K562 (cell line): ENCODE measurements at regions not wholly inside any gene's neighbourhood (a gene's known extent, or its start where the extent isn't known, plus 50 kb on each side); places are given as distances from the start of the nearest gene placed in this dataset.

Source experiments
- ATAC-seq: fragments of 200-7000 bp; cut with Tn5 transposase; 3 replicates; pipeline ENCODE4 v1.9.1; 2020; ENCODE audit warnings: moderate library complexity
- BruUV-seq: library from RNA; stranded (reverse); fragments of 400-500 nt; replicated peaks from 2 replicates; lab custom pipeline; 2021; lab: Mats Ljungman, UMichigan
- CTCF ChIA-PET: fragments of 300-600 bp; formaldehyde crosslinking; extraction: SDS; loops from one replicate; lab custom pipeline; 2021; ENCODE audit warnings: low intra/inter-chr PET ratio; lab: Yijun Ruan, JAX
- POLR2A ChIA-PET: fragments of 300-600, 350-650 bp; sonication (Branson Sonifier 250); formaldehyde crosslinking; extraction: SDS; loops from one replicate; lab custom pipeline; 2021; ENCODE audit warnings: antibody characterized with exemption, inconsistent platforms; lab: Yijun Ruan, JAX
- DNase-seq, 4 experiments: peaks; one replicate each; pipeline versions ENCODE4 v3.0.0 to v3.0.0-alpha.2; 2011 to 2018; ENCODE audit warnings: low spot score in 3 of 4, mixed read lengths in 3 of 4; ENCODE audit errors: extremely low read depth in 1 of 4
- FAIRE-seq: peaks from 2 replicates; lab custom pipeline; 2011; peaks lifted over from hg19 to GRCh38; lab: Jason Lieb, UNC
- H2AFZ ChIP-seq: 2 replicates; pipeline ENCODE4 v1.6.0; 2011; ENCODE audit warnings: low read depth, low read length, control low read depth, inconsistent platforms
- H3K27ac ChIP-seq: fragments of 200-600 bp; 3 replicates; pipeline ENCODE4 v1.8.0; 2011; ENCODE audit warnings: low read depth, mild to moderate bottlenecking, control low read depth, inconsistent platforms, low read length, moderate library complexity, mixed read lengths; ENCODE audit errors: extremely low read depth
- H3K27me3 ChIP-seq, 2 experiments: fragments of 300-600 bp in 1 of 2; 2 replicates in 1 of 2; 3 replicates in 1 of 2; pipeline versions ENCODE4 v1.6.0 to v1.8.0; 2011; ENCODE audit warnings: inconsistent platforms in 2 of 2, low read length in 2 of 2, mild to moderate bottlenecking in 1 of 2, mixed read lengths in 1 of 2, moderate library complexity in 1 of 2; ENCODE audit not compliant: control insufficient read depth in 2 of 2, insufficient read depth in 2 of 2
- H3K36me3 ChIP-seq: fragments of 300-600 bp; 3 replicates; pipeline ENCODE4 v1.8.0; 2011; ENCODE audit warnings: mild to moderate bottlenecking, low read length, inconsistent platforms; ENCODE audit not compliant: control insufficient read depth, insufficient read depth
- H3K4me1 ChIP-seq, 2 experiments: fragments of 200-600 bp in 1 of 2; replicated peaks in 1 of 2; 2 replicates in 1 of 2; 3 replicates in 1 of 2; pipeline versions ENCODE4 v1.5.1 to v1.8.0; 2011; ENCODE audit warnings: inconsistent platforms in 2 of 2, low read length in 2 of 2, mild to moderate bottlenecking in 1 of 2, mixed read lengths in 1 of 2, moderate library complexity in 1 of 2; ENCODE audit not compliant: control insufficient read depth in 2 of 2, insufficient read depth in 2 of 2
- H3K4me2 ChIP-seq: 2 replicates; pipeline ENCODE4 v1.6.1; 2011; ENCODE audit warnings: low read length, control low read depth, inconsistent platforms, mixed read lengths; ENCODE audit not compliant: insufficient read depth
- H3K4me3 ChIP-seq: fragments of 200-600 bp; sonication (generic), shearing (Covaris generic); 2 replicates; pipeline ENCODE4 v1.5.1; 2016; ENCODE audit warnings: control low read depth, inconsistent platforms
- H3K79me2 ChIP-seq: fragments of 200-600 bp; 3 replicates; pipeline ENCODE4 v1.8.0; 2011; ENCODE audit warnings: low read length, inconsistent platforms; ENCODE audit not compliant: control insufficient read depth, insufficient read depth
- H3K9ac ChIP-seq, 2 experiments: 2 replicates each; pipeline versions ENCODE4 v1.6.0 to v1.6.1; 2011; ENCODE audit warnings: low read depth in 2 of 2, low read length in 2 of 2, control low read depth in 1 of 2, inconsistent platforms in 1 of 2, mild to moderate bottlenecking in 1 of 2, mixed read lengths in 1 of 2; ENCODE audit not compliant: insufficient read depth in 1 of 2
- H3K9me1 ChIP-seq: one replicate; pipeline ENCODE4 v1.6.0; 2011; ENCODE audit warnings: inconsistent platforms, mild to moderate bottlenecking, low read length, moderate library complexity; ENCODE audit not compliant: control insufficient read depth, insufficient read depth
- H3K9me3 ChIP-seq: replicated peaks from 2 replicates; pipeline ENCODE4 v1.5.1; 2011; ENCODE audit warnings: low read depth, low read length, inconsistent platforms; ENCODE audit not compliant: control insufficient read depth, insufficient read depth
- H4K20me1 ChIP-seq: replicated peaks from 2 replicates; pipeline ENCODE4 v1.6.1; 2011; ENCODE audit warnings: low read length, inconsistent platforms, mixed read lengths; ENCODE audit not compliant: control insufficient read depth, insufficient read depth
- DMBX1 ChIP-seq: fragments of 250-450 bp; sonication (Bioruptor Pico); IDR thresholded peaks from 2 replicates; pipeline ENCODE4 v1.8.0; 2022; ENCODE audit warnings: inconsistent platforms, mild to moderate bottlenecking, moderate library complexity, borderline replicate concordance
- FOXM1 ChIP-seq, 2 experiments: fragments of 450-650 bp in 1 of 2; sonication (generic) in 1 of 2; formaldehyde crosslinking in 1 of 2; IDR thresholded peaks; 2 replicates each; pipeline versions ENCODE4 v1.6.1 to v1.9.0; 2017 to 2022; ENCODE audit warnings: low read depth in 2 of 2, mild to moderate bottlenecking in 2 of 2, missing genetic modification reagents in 1 of 2, moderate library complexity in 1 of 2
- HDGF ChIP-seq: fragments of 450-650 bp; IDR thresholded peaks from 2 replicates; pipeline ENCODE4 v1.6.1; 2016
- KLF16 ChIP-seq: IDR thresholded peaks from 2 replicates; pipeline ENCODE4 v1.6.1; 2016; ENCODE audit warnings: antibody characterized with exemption
- MAZ ChIP-seq, 2 experiments: fragments of 450-650 bp in 1 of 2; sonication (generic) in 1 of 2; formaldehyde crosslinking; IDR thresholded peaks in 1 of 2; conservative IDR thresholded peaks in 1 of 2; 2 replicates each; pipeline versions ENCODE4 v1.4.0 to v1.5.0; 2020; ENCODE audit warnings: mild to moderate bottlenecking in 1 of 2, missing genetic modification reagents in 1 of 2
- MED1 ChIP-seq: sonication (generic); formaldehyde crosslinking; IDR thresholded peaks from 2 replicates; pipeline ENCODE4 v1.8.1; 2023; ENCODE audit warnings: missing genetic modification reagents, borderline replicate concordance
- TAF15 ChIP-seq: fragments of 200-400 bp; formaldehyde crosslinking; IDR thresholded peaks from 2 replicates; pipeline ENCODE4 v1.6.1; 2017; ENCODE audit warnings: mild to moderate bottlenecking, low read depth, low read length, moderate library complexity
- ZBED1 ChIP-seq: IDR thresholded peaks from 2 replicates; pipeline ENCODE4 v1.6.1; 2014
- ZNF408 ChIP-seq: fragments of 250-450 bp; sonication (Bioruptor Pico); IDR thresholded peaks from 2 replicates; pipeline ENCODE4 v1.4.0; 2020; ENCODE audit warnings: low read depth, mild to moderate bottlenecking, moderate library complexity
- ZNF699 ChIP-seq: fragments of 250-450 bp; sonication (Bioruptor Pico); IDR thresholded peaks from 2 replicates; pipeline ENCODE4 v1.8.0; 2021; ENCODE audit warnings: mild to moderate bottlenecking, moderate library complexity; ENCODE audit not compliant: insufficient replicate concordance
- WGBS: fragments of 100-300 bp; shearing (Covaris generic); methylation state at CpG from one replicate; pipeline ENCODE4 v1.1.6; 2016; ENCODE audit warnings: low coverage, mixed read lengths; ENCODE audit not compliant: insufficient coverage; ENCODE audit errors: missing lambda C conversion rate; 5-methylcytosine and 5-hydroxymethylcytosine counted together
- in situ Hi-C: fragments of 300-500 bp; cut with MboI; formaldehyde crosslinking; loops from 4 replicates; pipeline ENCODE4 v1.15.0; 2018; ENCODE audit warnings: inconsistent platforms, mixed read lengths
- intact Hi-C: fragments of 100-400 bp; cut with micrococcal nuclease; formaldehyde crosslinking; loops from 2 replicates; pipeline ENCODE4 v1.14.2; 2022
- TF ChIP-seq, protein P1 (sequence below): IDR thresholded peaks from 2 replicates; pipeline ENCODE4 v1.6.1; 2016; ENCODE audit warnings: missing genetic modification characterization, missing compliant biosample characterization
- TF ChIP-seq, protein P2 (sequence below), 2 experiments: fragments of 150-350 bp in 1 of 2; IDR thresholded peaks; 2 replicates each; pipeline ENCODE4 v1.6.1; 2012 to 2016; ENCODE audit warnings: low read depth in 2 of 2, low read length in 2 of 2, mild to moderate bottlenecking in 1 of 2, moderate library complexity in 1 of 2
- TF ChIP-seq, protein P3 (sequence below): sonication (generic); formaldehyde crosslinking; IDR thresholded peaks from 2 replicates; pipeline ENCODE4 v1.8.1; 2023; ENCODE audit warnings: mild to moderate bottlenecking, missing genetic modification reagents
- TF ChIP-seq, protein P4 (sequence below): fragments of 450-650 bp; formaldehyde crosslinking; IDR thresholded peaks from 2 replicates; pipeline ENCODE4 v1.4.0; 2022; ENCODE audit warnings: missing genetic modification characterization

DNA sequence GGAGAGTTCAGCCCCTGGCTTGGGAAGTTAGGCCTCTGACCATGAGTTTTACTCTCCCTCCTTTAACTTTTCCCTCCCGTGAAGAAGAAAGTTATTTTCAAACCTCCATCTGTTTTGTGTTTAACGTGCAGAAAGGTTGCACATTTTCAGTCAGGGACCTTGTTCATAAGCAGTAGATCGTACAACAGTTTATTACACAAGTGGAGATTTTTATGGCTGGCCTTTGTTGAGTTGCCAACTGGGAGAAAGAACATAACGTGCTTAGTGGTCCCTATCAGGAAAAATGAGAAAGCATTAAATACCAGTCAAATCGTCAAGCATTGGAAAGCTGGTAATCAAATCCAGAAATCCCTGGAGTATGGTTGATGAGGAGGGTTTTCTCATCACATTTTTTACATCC lies 117.9 kb upstream of the MYOCD start:
- Histone ChIP-seq H4K20me1 (no peaks in the 10 kb centered on the region), H3K4me3 (no peak overlapping the region), H3K9me3 (no peaks in the 10 kb centered on the region), H3K36me3 (no peaks in the 10 kb centered on the region), H3K9me1 (no peaks in the 10 kb centered on the region), H3K9ac (no peak overlapping the region), H3K27ac (no peak overlapping the region), H3K4me1 (no peaks in the 10 kb centered on the region), H3K27me3 (no peaks in the 10 kb centered on the region; a peak in 1 of 5 replicates), H2AFZ (no peak overlapping the region), H3K4me2 (no peak overlapping the region), H3K79me2 (no peaks in the 10 kb centered on the region)
- BruUV-seq = no TSS peak
- FAIRE-seq (no peak), ATAC-seq (no peak), DNase-seq (no peak)
- intact Hi-C loops = no loop called here
- in situ Hi-C loops = no loop called here
- WGBS = 0% methylated on average over 3 of the region's 5 CpGs
- ChIA-PET POLR2A (no interaction called here), CTCF (no interaction called here)
- no peak for TF ChIP-seq ZNF408 (CRISPR knock-in tag)
- TF ChIP-seq TAF15 = no peak
- TF ChIP-seq, protein P1, sequence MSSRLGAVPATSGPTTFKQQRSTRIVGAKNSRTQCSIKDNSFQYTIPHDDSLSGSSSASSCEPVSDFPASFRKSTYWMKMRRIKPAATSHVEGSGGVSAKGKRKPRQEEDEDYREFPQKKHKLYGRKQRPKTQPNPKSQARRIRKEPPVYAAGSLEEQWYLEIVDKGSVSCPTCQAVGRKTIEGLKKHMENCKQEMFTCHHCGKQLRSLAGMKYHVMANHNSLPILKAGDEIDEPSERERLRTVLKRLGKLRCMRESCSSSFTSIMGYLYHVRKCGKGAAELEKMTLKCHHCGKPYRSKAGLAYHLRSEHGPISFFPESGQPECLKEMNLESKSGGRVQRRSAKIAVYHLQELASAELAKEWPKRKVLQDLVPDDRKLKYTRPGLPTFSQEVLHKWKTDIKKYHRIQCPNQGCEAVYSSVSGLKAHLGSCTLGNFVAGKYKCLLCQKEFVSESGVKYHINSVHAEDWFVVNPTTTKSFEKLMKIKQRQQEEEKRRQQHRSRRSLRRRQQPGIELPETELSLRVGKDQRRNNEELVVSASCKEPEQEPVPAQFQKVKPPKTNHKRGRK (tag) = no peak
- no peak for TF ChIP-seq KLF16
- TF ChIP-seq, protein P2, sequence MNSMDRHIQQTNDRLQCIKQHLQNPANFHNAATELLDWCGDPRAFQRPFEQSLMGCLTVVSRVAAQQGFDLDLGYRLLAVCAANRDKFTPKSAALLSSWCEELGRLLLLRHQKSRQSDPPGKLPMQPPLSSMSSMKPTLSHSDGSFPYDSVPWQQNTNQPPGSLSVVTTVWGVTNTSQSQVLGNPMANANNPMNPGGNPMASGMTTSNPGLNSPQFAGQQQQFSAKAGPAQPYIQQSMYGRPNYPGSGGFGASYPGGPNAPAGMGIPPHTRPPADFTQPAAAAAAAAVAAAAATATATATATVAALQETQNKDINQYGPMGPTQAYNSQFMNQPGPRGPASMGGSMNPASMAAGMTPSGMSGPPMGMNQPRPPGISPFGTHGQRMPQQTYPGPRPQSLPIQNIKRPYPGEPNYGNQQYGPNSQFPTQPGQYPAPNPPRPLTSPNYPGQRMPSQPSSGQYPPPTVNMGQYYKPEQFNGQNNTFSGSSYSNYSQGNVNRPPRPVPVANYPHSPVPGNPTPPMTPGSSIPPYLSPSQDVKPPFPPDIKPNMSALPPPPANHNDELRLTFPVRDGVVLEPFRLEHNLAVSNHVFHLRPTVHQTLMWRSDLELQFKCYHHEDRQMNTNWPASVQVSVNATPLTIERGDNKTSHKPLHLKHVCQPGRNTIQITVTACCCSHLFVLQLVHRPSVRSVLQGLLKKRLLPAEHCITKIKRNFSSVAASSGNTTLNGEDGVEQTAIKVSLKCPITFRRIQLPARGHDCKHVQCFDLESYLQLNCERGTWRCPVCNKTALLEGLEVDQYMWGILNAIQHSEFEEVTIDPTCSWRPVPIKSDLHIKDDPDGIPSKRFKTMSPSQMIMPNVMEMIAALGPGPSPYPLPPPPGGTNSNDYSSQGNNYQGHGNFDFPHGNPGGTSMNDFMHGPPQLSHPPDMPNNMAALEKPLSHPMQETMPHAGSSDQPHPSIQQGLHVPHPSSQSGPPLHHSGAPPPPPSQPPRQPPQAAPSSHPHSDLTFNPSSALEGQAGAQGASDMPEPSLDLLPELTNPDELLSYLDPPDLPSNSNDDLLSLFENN (IDR thresholded peaks at IDR 0.05; ENCODE audit: low read depth in 2 of 2, low read length in 2 of 2) = no peak
- TF ChIP-seq, protein P3, sequence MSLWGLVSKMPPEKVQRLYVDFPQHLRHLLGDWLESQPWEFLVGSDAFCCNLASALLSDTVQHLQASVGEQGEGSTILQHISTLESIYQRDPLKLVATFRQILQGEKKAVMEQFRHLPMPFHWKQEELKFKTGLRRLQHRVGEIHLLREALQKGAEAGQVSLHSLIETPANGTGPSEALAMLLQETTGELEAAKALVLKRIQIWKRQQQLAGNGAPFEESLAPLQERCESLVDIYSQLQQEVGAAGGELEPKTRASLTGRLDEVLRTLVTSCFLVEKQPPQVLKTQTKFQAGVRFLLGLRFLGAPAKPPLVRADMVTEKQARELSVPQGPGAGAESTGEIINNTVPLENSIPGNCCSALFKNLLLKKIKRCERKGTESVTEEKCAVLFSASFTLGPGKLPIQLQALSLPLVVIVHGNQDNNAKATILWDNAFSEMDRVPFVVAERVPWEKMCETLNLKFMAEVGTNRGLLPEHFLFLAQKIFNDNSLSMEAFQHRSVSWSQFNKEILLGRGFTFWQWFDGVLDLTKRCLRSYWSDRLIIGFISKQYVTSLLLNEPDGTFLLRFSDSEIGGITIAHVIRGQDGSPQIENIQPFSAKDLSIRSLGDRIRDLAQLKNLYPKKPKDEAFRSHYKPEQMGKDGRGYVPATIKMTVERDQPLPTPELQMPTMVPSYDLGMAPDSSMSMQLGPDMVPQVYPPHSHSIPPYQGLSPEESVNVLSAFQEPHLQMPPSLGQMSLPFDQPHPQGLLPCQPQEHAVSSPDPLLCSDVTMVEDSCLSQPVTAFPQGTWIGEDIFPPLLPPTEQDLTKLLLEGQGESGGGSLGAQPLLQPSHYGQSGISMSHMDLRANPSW (CRISPR knock-in tag) = no peak
- TF ChIP-seq DMBX1 (CRISPR knock-in tag) = no peak
- no peak for TF ChIP-seq MAZ (CRISPR knock-in tag; conservative IDR thresholded peaks at IDR 0.05 in 1 of 2, IDR thresholded peaks at IDR 0.05 in 1 of 2)
- no peak for TF ChIP-seq ZNF699
- TF ChIP-seq HDGF = no peak
- no peak for TF ChIP-seq MED1 (CRISPR knock-in tag)
- no peak for TF ChIP-seq FOXM1 (IDR thresholded peaks at IDR 0.05; ENCODE audit: low read depth)
- no peak for TF ChIP-seq FOXM1 (CRISPR knock-in tag; IDR thresholded peaks at IDR 0.05; ENCODE audit: low read depth)
- no peak for TF ChIP-seq ZBED1
- TF ChIP-seq, protein P4, sequence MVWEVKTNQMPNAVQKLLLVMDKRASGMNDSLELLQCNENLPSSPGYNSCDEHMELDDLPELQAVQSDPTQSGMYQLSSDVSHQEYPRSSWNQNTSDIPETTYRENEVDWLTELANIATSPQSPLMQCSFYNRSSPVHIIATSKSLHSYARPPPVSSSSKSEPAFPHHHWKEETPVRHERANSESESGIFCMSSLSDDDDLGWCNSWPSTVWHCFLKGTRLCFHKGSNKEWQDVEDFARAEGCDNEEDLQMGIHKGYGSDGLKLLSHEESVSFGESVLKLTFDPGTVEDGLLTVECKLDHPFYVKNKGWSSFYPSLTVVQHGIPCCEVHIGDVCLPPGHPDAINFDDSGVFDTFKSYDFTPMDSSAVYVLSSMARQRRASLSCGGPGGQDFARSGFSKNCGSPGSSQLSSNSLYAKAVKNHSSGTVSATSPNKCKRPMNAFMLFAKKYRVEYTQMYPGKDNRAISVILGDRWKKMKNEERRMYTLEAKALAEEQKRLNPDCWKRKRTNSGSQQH = no peak
